Hematopoietic multipotent progenitor cell treated with erythropoietin and hydrocortisone succinate and interleukin-3 and kit ligand, for 15 days (in vitro differentiated cells): ENCODE measurements at regions not wholly inside any gene's neighbourhood (a gene's known extent, or its start where the extent isn't known, plus 50 kb on each side); places are given as distances from the start of the nearest gene placed in this dataset.
"Not testable (repeated sequence)": the region's sequence is repeated elsewhere in the genome, so short reads cannot be mapped to it uniquely, and the experiment has no call there.

Source experiments
- DNase-seq: peaks from one replicate; pipeline ENCODE4 v3.0.0-alpha.2; 2015; ENCODE audit warnings: low spot score

- DNase-seq, result no peak
These were observed 348.3 kb downstream of the CGGBP1 start for GRCh38 chr3:87710511-87710910.

- DNase-seq, result no peak
These were observed 348.8 kb downstream of the CGGBP1 start for GRCh38 chr3:87710028-87710427.

GRCh38 chr3:87706176-87706575 lies 352.6 kb downstream of the CGGBP1 start:
- DNase-seq, result no peak

GRCh38 chr3:87702600-87702999 lies 356.2 kb downstream of the CGGBP1 start:
- DNase-seq, result no peak

GRCh38 chr3:87696124-87697013 lies 362.4 kb downstream of the CGGBP1 start:
- no peak for DNase-seq

GRCh38 chr3:87694678-87695077 lies 364.1 kb downstream of the CGGBP1 start:
- no peak for DNase-seq

- DNase-seq, result no peak
These were observed 367.7 kb downstream of the CGGBP1 start for GRCh38 chr3:87691109-87691508.

- not testable (repeated sequence) for DNase-seq
These were observed 379.7 kb downstream of the CGGBP1 start for GRCh38 chr3:87678984-87679660.

GRCh38 chr3:87674397-87675161 lies 384.2 kb downstream of the CGGBP1 start:
- DNase-seq, result no peak

- DNase-seq, result no peak
These were observed 385.7 kb downstream of the CGGBP1 start for GRCh38 chr3:87673132-87673531.

- no peak for DNase-seq
These were observed 377.8 kb upstream of the POU1F1 start for GRCh38 chr3:87654184-87654583.

GRCh38 chr3:87653138-87653537 lies 376.8 kb upstream of the POU1F1 start:
- not testable (repeated sequence) for DNase-seq

- DNase-seq, result no peak
These were observed 358.0 kb upstream of the POU1F1 start for GRCh38 chr3:87634426-87634825.

GRCh38 chr3:87627316-87627715 lies 350.9 kb upstream of the POU1F1 start:
- DNase-seq, result no peak

- DNase-seq, result no peak
These were observed 350.2 kb upstream of the POU1F1 start for GRCh38 chr3:87626546-87626945.

- no peak for DNase-seq
These were observed 349.5 kb upstream of the POU1F1 start for GRCh38 chr3:87625876-87626275.

- no peak for DNase-seq
These were observed 348.5 kb upstream of the POU1F1 start for GRCh38 chr3:87624860-87625259.

GRCh38 chr3:87621667-87622066 lies 345.3 kb upstream of the POU1F1 start:
- no peak for DNase-seq

- no peak for DNase-seq
These were observed 339.1 kb upstream of the POU1F1 start for GRCh38 chr3:87615506-87615905.

GRCh38 chr3:87614998-87615397 lies 338.6 kb upstream of the POU1F1 start:
- DNase-seq, result no peak

GRCh38 chr3:87607234-87607633 lies 330.9 kb upstream of the POU1F1 start:
- no peak for DNase-seq

- DNase-seq, result no peak
These were observed 319.4 kb upstream of the POU1F1 start for GRCh38 chr3:87595798-87596197.

- no peak for DNase-seq
These were observed 304.9 kb upstream of the POU1F1 start for GRCh38 chr3:87581240-87581639.
